ENCODE measurements at regions not wholly inside any gene's neighbourhood (a gene's known extent, or its start where the extent isn't known, plus 50 kb on each side); places are given as distances from the start of the nearest gene placed in this dataset.

DNA sequence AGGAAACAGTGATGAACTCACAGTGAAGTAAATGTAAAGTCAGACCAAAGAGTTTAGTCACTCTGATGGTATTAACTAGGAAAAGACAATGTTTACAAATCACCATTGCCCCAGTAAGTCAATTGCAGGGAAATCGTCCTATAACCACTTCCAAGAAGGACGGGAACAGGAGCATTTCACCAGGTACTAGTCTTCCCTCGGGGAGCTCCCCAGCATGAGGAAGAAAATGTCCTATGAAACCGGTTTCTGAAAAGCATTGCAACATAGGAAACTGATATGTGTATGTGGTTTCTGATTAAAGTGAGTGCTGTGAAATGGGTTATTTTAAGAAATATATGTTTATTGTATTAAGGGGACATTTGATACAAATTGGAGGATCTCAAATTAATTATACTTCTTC, 626.7 kb upstream of the ADAMTS16 start:
- Histone ChIP-seq H3K4me1 (peaks cover 0 to 38% (median 0%) of the 10 kb centered on the region in 3 donors), H3K4me3 (no peak overlapping the region), H3K9me3 (no peaks in the 10 kb centered on the region), H3K27me3 (peaks cover 0 to 11% (median 0%) of the 10 kb centered on the region in 4 donors), H3K36me3 (no peaks in the 10 kb centered on the region), H3K27ac (no peak overlapping the region)
- WGBS, 2 donors, result 30 to 46% methylated on average over 4 of the region's 4 CpGs
- no peak for TF ChIP-seq CTCF (IDR thresholded peaks at IDR 0.05)
- TF ChIP-seq POLR2A (IDR thresholded peaks at IDR 0.05), result no peak
- DNase-seq, result no peak
- intact Hi-C loops (cut with DNase I), result no loop called here

- no peak for DNase-seq
Observed at GRCh38 chr5:4514067-4514648, 626.0 kb upstream of the ADAMTS16 start.

GRCh38 chr5:4518903-4519672, 621.0 kb upstream of the ADAMTS16 start:
- WGBS, 2 donors, result 61 to 69% methylated on average over 10 of the region's 10 CpGs
- H3K27me3 ChIP-seq, result no peaks in the 10 kb centered on the region
- no peak for DNase-seq
- H3K36me3 ChIP-seq, result no peaks in the 10 kb centered on the region
- no peak overlapping the region for H3K27ac ChIP-seq
- no peak overlapping the region for H3K4me3 ChIP-seq
- no peak for TF ChIP-seq CTCF (IDR thresholded peaks at IDR 0.05)
- no peak for TF ChIP-seq POLR2A (IDR thresholded peaks at IDR 0.05)
- H3K4me1 ChIP-seq, result peaks cover 0 to 28% (median 0%) of the 10 kb centered on the region in 3 donors
- no peaks in the 10 kb centered on the region for H3K9me3 ChIP-seq
- intact Hi-C loops (cut with DNase I), result no loop called here

More at GRCh38 chr5:4514067-4514648, 626.0 kb upstream of the ADAMTS16 start:
- H3K27ac ChIP-seq, result no peak overlapping the region
- H3K9me3 ChIP-seq, result no peaks in the 10 kb centered on the region
- H3K4me3 ChIP-seq, result no peak overlapping the region
- H3K27me3 ChIP-seq, result peaks cover 0 to 11% (median 0%) of the 10 kb centered on the region in 4 donors
- H3K36me3 ChIP-seq, result no peaks in the 10 kb centered on the region
- H3K4me1 ChIP-seq, result peaks cover 0 to 38% (median 0%) of the 10 kb centered on the region in 3 donors
- intact Hi-C loops (cut with DNase I), result no loop called here
- WGBS, 2 donors, result 61 to 79% methylated on average over 8 of the region's 8 CpGs
- no peak for TF ChIP-seq CTCF (IDR thresholded peaks at IDR 0.05)
- TF ChIP-seq POLR2A (IDR thresholded peaks at IDR 0.05), result no peak

- Histone ChIP-seq H3K36me3 (no peaks in the 10 kb centered on the region), H3K4me3 (no peak overlapping the region), H3K4me1 (peaks cover 0 to 13% (median 0%) of the 10 kb centered on the region in 3 donors), H3K27ac (no peak overlapping the region), H3K27me3 (peaks cover 0 to 4% (median 0%) of the 10 kb centered on the region in 4 donors), H3K9me3 (no peaks in the 10 kb centered on the region)
- 57 to 77% methylated on average over 1 of the region's 1 CpG for WGBS, 2 donors
- intact Hi-C loops (cut with DNase I), result no loop called here
- TF ChIP-seq CTCF (IDR thresholded peaks at IDR 0.05) (no peak), POLR2A (IDR thresholded peaks at IDR 0.05) (no peak)
- no peak for DNase-seq
Observed at GRCh38 chr5:4520559-4520958, 619.6 kb upstream of the ADAMTS16 start.

- DNase-seq, result no peak
- Histone ChIP-seq H3K36me3 (no peaks in the 10 kb centered on the region), H3K4me1 (no peaks in the 10 kb centered on the region), H3K27ac (no peak overlapping the region), H3K4me3 (no peak overlapping the region), H3K27me3 (peaks cover 0 to 4% (median 0%) of the 10 kb centered on the region in 4 donors), H3K9me3 (no peaks in the 10 kb centered on the region)
- WGBS, 2 donors, result 75 to 85% methylated on average over 6 of the region's 6 CpGs
- intact Hi-C loops (cut with DNase I), result no loop called here
- no peak for TF ChIP-seq POLR2A (IDR thresholded peaks at IDR 0.05)
- TF ChIP-seq CTCF (IDR thresholded peaks at IDR 0.05), result no peak
Observed at GRCh38 chr5:4523038-4523437, 617.1 kb upstream of the ADAMTS16 start.

All from esophagus squamous epithelium (tissue), 5 donors.